GM19468 (cell line): ENCODE measurements at regions not wholly inside any gene's neighbourhood (a gene's known extent, or its start where the extent isn't known, plus 50 kb on each side); places are given as distances from the start of the nearest gene placed in this dataset.
"Not testable (repeated sequence)": the region's sequence is repeated elsewhere in the genome, so short reads cannot be mapped to it uniquely, and the experiment has no call there.

ENCODE experiments used
- ATAC-seq: cut with Tn5 transposase; IDR thresholded peaks from one replicate; pipeline ENCODE4 v1.9.1; 2021; ENCODE audit warnings: mild to moderate bottlenecking, moderate library complexity, moderate number of reproducible peaks; ENCODE audit not compliant: unreplicated experiment; ENCODE audit errors: extremely low read depth

DNA sequence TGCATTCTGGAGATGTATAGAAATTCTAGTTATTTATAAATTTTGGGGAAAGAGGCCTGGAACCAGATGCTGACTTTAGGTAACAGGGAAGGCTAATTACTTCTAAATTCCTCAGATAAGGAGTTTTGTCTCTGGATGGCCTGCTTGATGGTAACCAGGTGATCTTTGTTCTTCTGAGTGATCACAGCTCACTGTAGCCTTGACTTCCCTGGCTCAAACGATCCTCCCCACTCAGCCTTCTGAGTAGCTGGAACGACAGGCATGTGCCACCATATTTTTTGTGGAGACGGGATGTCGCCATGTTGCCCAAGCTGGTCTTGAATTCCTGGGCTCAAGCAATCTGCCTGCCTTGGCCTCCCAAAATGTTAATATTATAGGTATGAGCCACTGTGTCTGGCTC lies 54.4 kb upstream of the MSH6 start:
- no peak for ATAC-seq

DNA sequence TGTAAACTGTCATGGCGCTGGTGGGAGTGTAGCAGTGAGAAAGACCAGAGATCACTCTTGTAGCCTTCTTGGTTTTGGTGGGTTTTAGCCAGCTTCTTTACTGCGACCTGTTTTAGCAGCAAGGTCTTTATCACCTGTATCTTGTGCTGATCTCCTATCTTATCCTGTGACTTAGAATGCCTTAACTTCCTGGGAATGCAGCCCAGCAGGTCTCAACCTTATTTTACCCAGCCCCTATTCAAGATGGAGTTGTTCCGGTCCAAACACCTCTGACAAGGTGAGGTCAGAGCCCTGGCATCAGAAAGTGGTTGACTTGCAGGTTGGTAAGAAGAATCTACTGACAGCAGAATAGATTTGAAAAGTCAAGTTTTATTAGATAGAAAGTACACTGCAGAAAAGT lies 55.0 kb upstream of the MSH6 start:
- no peak for ATAC-seq

DNA sequence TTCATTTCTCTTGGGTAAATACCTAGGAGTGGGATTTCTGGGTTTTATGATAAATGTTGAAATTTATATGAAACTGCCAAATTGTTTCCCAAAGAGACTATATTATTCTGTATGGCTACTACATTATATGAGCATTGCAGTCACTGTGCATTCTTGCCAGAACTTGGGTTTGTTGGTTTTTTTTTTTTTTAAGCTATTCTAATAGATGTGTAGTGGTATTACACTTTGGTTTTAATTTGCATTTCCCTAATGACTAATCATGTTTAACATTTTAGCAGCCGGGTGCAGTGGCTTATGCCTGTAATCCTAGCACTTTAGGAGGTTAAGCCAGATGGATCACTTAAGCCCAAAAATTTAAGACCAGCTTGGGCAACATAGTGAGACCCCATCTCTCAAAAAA lies 56.0 kb upstream of the MSH6 start:
- not testable (repeated sequence) for ATAC-seq

DNA sequence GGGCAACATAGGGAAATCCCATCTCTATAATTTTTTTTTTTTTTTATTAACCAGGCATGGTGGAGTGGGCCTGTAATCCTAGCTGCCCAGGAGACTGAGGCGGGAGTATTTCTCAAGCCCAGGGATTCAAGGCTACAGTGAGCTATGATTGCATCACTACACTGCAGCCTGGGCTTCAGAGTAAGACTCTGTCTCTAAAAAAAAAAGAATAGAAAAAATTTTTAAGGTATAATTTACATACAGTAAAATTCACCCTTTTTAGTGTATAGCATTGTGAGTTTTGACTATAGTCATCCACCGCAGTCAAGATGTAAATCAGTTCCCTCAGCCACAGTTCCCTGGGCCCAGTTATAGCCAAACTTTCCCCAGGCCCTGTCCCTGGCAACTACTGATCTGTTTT lies 57.1 kb upstream of the MSH6 start:
- ATAC-seq = no peak

DNA sequence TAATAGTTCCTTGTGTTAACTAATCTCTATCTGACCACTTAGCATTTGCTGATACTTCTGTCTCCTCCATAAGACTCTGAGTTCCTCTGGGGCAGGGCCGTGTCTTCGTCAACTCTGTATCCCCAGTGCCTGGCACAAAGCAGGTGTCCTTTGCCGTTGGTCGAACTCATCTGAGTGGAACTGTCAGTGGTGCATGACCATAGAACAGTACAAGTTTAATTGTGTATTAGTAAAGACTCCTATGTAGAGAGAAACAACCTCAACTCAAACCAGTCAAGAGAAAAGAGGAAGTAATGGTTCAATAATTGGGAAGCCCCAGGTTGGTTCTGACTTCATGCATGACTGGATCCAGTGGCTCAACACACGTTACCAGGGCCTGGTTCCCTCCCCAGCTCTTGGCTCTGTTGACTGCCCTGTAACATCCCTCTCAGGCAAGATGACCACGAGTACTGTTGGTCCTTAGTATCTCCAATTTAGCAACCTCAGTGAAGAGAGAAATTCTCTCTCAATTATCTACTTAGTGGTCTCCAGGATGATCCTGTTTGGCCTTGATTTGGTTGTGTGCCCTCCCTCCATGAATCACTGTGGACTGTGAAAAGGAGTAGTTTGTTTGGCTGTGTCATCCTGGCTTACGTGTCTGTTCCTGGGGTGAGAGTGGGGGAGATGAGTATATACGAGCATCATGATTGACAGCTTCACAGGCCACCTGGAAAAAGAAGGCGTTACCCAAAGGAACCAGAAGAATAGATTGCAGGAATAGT lies 58.5 kb upstream of the MSH6 start:
- peak; percentile 87 for ATAC-seq

DNA sequence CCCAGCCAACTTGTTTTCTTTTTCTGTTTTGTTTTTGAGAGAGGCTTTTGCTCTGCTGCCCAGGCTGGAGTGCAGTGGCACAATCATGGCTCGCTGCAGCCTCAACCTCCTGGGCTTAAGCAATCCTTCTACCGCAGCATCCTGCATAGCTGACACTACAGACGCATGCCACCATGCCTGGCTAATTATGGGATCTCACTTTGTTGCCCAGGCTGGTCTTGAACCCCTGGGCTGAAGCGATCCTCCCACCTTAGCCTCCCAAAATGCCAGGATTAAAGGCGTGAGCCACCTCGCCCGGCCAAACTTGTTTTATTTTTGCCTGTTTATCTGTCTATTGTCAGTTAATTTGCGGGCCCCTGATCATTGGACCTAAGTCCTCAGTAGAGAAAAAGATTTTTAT lies 61.6 kb upstream of the MSH6 start:
- ATAC-seq = no peak

DNA sequence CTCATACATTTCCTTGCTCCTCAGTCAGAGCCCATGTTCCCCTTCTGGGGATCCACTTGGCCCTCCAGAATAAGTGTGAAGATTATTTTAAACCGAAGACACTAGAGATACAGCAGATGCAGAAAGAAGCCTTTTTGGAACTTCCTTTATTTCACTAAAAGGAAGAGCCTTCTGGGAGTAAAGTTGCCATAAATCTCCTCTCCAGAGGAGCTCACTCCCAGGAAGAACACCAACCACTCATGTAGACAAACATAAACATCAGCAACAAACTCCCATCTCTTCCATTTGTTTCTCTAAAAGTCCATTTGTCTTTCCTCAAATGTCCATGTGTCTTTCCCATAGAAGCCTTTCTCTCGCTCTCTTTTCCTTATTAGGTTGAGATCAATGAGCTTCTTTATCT lies 62.4 kb upstream of the MSH6 start:
- no peak for ATAC-seq

DNA sequence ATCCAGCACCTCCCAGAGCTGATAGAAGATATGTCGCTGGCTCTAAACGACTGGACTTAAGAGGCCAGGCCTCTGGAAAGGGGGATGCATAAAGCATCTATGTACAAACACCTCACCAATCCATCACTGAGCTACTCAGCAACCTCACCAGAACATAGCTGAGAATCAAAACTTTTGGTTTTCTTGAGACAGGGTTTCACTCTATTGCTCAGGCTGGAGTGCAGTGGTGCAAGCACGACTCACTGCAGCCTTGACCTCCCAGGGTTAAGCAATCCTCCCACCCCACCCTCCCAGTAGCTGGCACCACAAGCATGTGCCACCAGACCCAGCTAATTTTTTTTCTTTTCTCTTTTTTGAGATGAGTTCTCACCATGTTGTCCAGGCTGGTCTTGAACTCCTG lies 62.9 kb upstream of the MSH6 start:
- no peak for ATAC-seq

DNA sequence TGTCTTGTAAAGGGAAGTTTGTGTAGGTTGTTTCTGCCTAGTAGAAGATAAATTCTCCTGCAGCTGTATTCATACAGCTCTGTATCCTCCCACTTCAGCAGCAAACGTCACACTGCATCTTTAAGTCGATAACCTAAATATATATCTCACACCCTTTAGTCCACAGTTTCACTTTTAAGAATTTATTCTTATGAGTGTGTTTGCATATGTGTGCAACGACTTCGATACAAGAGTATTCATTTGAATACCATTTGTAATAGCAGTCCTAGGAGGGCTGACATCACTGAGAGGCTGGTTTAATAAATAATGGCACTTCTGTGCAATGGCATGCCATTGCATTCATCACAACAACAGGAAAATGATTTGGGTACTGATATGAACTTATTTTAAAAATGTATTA lies 63.8 kb upstream of the MSH6 start:
- peak; percentile 44 for ATAC-seq

DNA sequence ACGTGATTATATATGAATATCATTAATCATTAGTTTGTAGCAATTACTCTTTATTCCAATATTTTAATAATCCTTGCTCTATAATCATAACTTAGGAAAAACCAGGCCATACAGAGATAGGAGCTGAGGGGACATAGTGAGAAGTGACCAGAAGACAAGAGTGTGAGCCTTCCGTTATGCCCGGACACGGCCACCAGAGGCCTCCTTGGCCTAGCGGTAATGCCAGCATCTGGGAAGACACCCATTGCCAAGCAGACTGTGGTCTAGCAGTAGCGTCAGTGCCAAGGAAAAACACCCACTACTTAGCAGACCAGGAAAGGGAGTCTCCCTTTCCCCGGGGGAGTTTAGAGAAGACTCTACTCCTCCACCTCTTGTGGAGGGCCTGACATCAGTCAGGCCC lies 66.6 kb upstream of the MSH6 start:
- not testable (repeated sequence) for ATAC-seq

DNA sequence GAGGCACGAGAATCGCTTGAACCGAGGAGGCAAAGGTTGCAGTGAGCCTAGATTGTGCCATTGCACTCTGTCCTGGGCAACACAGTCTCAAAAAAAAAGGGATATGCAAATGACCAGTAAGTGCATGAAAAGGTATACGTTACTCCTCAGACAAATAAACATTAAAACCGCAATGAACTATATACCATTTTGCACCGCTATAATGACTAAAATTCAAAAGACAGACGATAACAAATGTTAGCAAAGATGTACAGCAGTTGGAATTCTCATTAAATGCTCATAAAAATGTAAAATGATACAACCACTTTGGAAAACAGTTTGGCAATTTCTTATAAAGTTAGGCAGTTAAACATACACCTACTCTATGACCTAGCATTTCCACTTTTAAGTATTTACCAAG lies 67.4 kb upstream of the MSH6 start:
- ATAC-seq = no peak

DNA sequence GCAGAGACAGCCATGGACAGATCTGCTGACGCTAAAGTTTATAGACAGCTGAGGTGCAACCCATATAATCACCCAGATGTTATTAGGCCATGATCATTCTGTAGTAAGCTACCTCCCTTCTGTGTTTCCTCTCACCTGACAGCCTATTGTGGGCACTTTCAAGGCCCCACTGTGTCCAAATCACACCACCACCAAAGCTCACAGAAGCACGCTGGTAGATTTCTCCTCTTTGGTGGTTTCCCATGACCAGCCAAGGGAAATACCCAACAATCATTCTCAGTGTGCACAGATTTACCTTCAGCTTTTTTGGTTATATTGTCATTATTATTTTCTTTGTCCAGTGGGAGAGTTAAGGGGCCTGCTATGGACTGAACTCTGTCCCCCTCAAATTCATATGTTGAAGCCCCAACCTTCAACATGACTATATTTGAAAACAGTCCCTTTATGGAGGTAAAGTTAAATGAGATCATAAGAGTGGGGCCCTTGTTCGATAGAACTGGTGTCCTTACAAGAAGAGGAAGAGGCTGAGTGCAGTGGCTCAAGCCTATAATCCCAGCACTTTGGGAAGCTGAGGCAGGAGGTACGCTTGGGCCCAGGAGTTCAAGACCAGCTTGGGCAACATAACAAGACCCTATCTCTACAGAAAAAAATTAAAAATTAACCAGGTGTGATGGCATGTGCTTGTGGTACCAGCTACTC lies 74.0 kb upstream of the MSH6 start:
- ATAC-seq = peak; percentile 68

DNA sequence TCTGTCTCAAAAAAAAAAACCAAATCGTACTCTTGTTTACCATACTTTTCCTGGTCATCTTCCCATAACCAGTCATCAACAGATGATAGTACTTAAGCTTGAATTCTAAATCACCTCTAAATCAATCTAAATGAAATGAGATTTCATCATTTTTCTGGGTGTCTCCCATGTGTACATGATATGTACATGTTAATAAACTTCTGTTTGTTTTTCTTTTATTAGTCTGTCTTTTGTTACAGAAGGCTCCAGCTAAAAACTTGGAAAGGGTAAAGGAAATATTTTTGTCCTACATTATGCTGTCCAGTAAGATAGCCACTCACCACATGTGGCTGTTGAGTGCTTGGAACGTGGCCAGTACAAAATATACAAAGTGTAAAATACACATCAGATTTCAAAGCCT lies 78.7 kb upstream of the MSH6 start:
- no peak for ATAC-seq

DNA sequence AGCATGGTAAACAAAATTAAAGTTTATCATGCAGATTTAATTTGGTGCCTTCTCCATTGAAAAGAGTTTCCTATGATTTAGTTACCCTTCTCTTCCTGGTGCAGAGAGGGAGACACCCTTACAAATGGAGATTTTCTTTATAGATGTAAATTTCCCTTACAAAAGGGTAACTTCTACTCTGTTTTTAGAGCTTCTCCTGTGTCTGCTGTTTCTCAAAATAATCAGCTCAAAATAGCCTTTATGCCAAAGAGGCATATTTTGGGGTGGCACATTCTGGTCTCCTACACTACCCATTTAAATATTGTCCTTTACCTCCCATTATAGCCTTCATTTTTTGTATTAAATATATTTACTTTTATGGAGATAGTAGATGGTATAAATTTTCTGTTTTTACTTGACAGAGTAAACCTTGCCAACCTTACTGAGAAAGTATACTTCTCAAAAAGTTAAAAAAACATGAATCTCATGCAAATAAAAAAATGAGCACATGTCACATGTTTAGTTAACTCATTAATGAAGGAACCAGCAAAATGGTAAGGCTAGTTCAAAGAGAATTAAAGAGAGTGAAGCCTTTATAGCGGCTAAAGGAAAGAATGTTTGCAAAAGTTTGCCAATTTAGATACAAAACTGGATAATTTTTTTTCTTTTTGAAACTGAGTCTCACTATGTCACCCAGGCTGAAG lies 83.3 kb upstream of the MSH6 start:
- no peak for ATAC-seq

DNA sequence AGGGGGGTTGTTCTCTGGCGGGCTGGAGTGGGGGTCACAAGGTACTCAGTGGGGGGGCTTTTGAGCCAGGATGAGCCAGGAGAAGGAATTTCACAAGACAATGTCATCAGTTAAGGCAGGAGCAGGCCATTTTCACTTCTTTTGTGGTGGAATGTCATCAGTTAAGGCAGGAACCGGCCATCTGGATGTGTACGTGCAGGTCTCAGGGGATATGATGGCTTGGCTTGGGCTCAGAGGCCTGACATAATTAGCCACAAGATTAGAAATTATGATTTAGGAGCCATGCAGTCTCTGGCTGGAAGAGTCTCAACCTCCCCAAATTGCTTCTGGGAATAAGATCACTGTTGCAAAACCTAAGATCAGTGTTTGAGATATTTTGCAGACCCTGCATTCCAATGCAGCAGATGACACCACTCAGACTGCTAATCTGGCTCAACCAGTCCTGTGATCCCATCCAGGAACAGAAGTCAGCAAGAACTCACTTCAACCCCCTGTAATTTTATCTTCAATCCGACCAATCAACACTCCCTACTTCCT lies 84.4 kb upstream of the MSH6 start:
- ATAC-seq = not testable (repeated sequence)

DNA sequence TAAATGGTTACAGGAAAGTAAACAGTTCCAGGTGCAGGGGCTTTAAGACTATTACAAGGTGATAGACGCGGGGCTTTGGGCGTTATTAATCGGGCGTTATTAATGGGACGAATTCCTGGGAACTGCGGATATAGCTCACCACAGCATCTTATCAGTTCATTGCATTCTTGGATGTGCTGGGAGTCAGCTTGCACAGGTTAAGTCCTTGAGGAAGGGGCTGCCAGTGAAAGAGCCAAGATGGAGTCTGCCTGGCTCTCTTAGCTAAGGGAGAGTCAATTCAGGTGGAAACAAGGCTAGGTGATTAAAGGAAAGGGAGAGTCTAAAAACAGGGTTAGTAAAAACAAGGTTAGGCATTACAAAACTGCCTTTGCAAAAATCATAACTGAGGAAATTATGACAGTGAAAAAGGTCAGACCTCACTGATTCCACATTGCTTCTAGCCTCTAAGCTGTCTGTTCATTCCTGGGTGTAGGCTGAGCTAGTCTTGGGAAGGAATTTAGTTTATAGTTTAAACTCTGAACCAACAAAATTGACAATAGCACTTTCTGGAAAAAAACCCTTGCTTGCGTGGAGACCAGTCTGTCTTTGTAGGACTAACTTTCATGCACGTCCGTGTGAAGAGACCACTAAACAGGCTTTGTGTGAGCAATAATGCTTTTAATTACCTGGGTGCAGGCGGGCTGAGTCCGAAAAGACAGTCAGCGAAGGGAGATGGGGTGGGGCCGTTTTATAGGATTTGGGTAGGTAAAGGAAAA lies 85.1 kb upstream of the MSH6 start:
- ATAC-seq = not testable (repeated sequence)

DNA sequence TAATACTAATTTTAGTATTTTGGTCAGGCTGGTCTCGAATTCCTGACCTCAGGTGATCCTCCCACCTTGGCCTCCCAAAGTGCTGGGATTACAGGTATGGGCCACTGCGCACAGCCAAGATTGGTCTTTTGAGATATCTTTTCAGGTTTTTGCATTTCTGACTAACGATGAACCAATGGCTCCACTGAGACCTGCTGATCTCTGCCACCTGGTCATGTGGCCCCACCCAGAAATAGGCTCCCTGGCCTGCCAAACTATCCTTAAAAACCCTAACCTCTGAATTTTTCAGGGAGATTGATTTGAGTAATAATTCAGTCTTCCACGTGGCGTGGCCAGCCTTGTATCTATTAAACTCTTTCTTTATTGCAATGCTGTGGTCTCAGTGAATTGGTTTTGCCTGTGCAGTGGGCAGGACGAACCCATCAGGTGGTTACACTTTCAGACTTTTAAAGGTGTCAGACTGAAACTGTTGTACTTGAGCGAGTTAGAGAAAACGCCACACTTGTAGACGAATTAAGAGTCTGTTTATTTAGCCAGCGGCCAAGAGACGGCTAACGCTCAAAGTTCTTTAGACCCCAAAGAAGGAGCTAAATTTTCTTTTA lies 85.8 kb upstream of the MSH6 start:
- peak; percentile 89 for ATAC-seq

DNA sequence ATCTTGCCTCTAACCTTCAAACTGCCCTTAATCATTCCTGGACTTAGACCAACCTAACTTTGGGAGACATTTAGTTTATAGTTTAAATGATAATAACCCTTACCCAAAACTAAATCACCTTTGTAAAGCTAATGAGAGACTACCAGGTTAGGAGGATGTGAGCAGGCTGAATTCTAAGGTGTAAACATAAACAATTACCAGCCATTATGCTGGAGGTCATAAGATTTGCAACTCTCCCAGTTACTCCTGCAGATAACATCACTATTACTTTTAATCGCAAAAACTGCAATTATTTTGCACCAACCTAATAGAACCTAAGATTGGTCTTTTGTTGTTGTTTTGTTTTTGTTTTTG lies 86.5 kb upstream of the MSH6 start:
- ATAC-seq = no peak

DNA sequence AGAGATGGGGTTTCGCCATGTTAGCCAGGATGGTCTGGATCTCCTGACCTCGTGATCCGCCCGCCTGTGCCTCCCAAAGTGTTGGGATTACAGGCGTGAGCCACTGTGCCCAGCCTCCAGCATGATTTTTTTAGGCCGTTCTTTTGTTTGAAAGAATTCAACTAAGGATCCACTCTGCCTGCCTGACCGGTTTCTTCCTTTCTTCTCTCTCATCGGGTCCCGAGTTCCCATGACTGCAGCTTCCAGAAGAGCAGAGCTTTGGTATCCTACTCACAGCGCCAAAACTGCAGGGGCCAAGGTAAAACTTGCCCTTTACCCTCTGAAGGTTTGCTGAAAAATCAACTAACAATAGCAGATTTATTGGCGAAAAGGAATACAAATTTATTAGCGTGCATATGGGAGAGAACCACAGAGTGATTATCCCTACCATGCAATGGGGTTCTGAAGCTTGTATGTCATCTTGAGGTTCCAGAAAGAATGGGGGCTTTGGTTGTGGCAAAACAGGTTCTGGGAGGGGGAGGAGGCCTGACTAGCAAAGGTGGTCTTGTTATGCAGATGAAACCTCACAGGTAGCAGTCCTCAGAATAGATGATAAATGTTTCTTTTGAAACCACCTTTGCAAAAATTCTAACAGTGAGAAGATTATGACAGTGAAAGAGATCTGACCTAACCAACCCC lies 87.0 kb upstream of the MSH6 start:
- no peak for ATAC-seq

DNA sequence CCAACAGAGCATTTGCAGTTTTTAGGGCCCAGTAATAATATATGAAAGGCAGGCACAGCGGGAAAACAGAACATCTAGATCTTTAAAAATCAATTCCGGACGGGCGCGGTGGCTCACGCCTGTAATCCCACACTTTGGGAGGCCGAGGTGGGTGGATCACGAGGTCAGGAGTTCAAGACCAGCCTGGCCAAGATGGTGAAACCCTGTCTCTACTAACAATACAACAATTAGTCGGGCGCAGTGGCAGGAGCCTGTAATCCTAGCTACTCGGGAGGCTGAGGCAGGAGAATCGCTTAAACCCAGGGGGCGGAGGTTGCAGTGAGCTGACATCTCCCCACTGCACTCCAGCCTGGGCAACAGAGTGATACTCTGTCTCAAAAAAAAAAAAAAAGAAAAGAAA lies 88.5 kb upstream of the MSH6 start:
- ATAC-seq = not testable (repeated sequence)
